ENCODE measurements at regions not wholly inside any gene's neighbourhood (a gene's known extent, or its start where the extent isn't known, plus 50 kb on each side); places are given as distances from the start of the nearest gene placed in this dataset.

DNA sequence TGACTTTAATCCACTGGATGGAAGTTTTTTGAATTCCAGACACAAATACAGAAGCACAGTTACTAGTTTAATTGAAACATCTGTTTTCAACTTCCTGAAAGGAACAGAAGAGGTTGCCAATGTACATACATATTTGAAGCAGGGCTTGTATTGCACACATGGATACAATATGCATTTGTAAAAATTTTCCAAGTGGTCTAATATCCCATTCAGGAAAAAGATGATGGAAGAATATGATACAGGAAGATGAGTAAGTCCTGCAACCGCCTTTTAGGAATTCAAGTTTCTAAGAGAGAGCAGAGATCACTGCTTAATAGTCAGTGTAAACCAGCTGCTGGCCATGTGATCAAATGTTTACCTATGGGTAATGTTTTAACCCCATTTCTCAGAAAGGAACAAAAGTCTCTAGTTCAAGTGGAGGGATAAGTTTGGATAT is 265.4 kb downstream of the TRIB2 start:
- H3K4me1 ChIP-seq (ENCODE audit: insufficient read depth, low read length) = peaks cover 2% of the 10 kb centered on the region
- no peak overlapping the region for H3K27ac ChIP-seq (ENCODE audit: low read length)
- H3K4me3 ChIP-seq (ENCODE audit: low read depth in 1 of 2, low read length in 2 of 2) = no peak overlapping the region
- no peaks in the 10 kb centered on the region for H3K79me2 ChIP-seq (ENCODE audit: insufficient read depth, low read length)
- no peak overlapping the region for H3K4me2 ChIP-seq (ENCODE audit: insufficient read depth, low read length)
- DNase-seq (no peak), ATAC-seq (ENCODE audit: insufficient read depth, low read depth) (no peak)
- no peaks in the 10 kb centered on the region for H4K20me1 ChIP-seq (ENCODE audit: insufficient read depth, low read length)
- TF ChIP-seq CTCF (IDR thresholded peaks at IDR 0.05; ENCODE audit: borderline replicate concordance, extremely low read depth, low read length, poor library complexity, severe bottlenecking) (no peak), EZH2 (IDR thresholded peaks at IDR 0.05; ENCODE audit: borderline replicate concordance, low read depth, low read length, severe bottlenecking) (no peak)
- no peaks in the 10 kb centered on the region for H3K9me3 ChIP-seq (ENCODE audit: insufficient read depth, low read length, severe bottlenecking)
- H3K27me3 ChIP-seq (ENCODE audit: insufficient read depth, low read length, poor library complexity) = no peaks in the 10 kb centered on the region
- H3K36me3 ChIP-seq (ENCODE audit: insufficient read depth, low read length) = no peaks in the 10 kb centered on the region
- no peak overlapping the region for H2AFZ ChIP-seq (ENCODE audit: low read depth, low read length)
- no peak overlapping the region for H3K9ac ChIP-seq (ENCODE audit: low read depth, low read length)

GRCh38 chr2:12987246-12987645 is 270.5 kb downstream of the TRIB2 start:
- H3K9me3 ChIP-seq (ENCODE audit: insufficient read depth, low read length, severe bottlenecking) = peaks cover 3% of the 10 kb centered on the region
- H3K4me3 ChIP-seq (ENCODE audit: low read depth in 1 of 2, low read length in 2 of 2) = no peak overlapping the region
- no peak overlapping the region for H3K27ac ChIP-seq (ENCODE audit: low read length)
- H3K36me3 ChIP-seq (ENCODE audit: insufficient read depth, low read length) = no peaks in the 10 kb centered on the region
- peaks cover 9% of the 10 kb centered on the region for H3K4me1 ChIP-seq (ENCODE audit: insufficient read depth, low read length)
- no peak for TF ChIP-seq EZH2 (IDR thresholded peaks at IDR 0.05; ENCODE audit: borderline replicate concordance, low read depth, low read length, severe bottlenecking)
- no peak for TF ChIP-seq CTCF (IDR thresholded peaks at IDR 0.05; ENCODE audit: borderline replicate concordance, extremely low read depth, low read length, poor library complexity, severe bottlenecking)
- ATAC-seq (ENCODE audit: insufficient read depth, low read depth) (peak; percentile 60), DNase-seq (no peak)
- H3K9ac ChIP-seq (ENCODE audit: low read depth, low read length) = no peak overlapping the region
- H3K79me2 ChIP-seq (ENCODE audit: insufficient read depth, low read length) = no peaks in the 10 kb centered on the region
- no peak overlapping the region for H3K4me2 ChIP-seq (ENCODE audit: insufficient read depth, low read length)
- no peak overlapping the region for H2AFZ ChIP-seq (ENCODE audit: low read depth, low read length)
- no peaks in the 10 kb centered on the region for H4K20me1 ChIP-seq (ENCODE audit: insufficient read depth, low read length)
- H3K27me3 ChIP-seq (ENCODE audit: insufficient read depth, low read length, poor library complexity) = no peaks in the 10 kb centered on the region

GRCh38 chr2:12988279-12988678 is 271.5 kb downstream of the TRIB2 start:
- no peaks in the 10 kb centered on the region for H3K27me3 ChIP-seq (ENCODE audit: insufficient read depth, low read length, poor library complexity)
- TF ChIP-seq CTCF (IDR thresholded peaks at IDR 0.05; ENCODE audit: borderline replicate concordance, extremely low read depth, low read length, poor library complexity, severe bottlenecking) (no peak), EZH2 (IDR thresholded peaks at IDR 0.05; ENCODE audit: borderline replicate concordance, low read depth, low read length, severe bottlenecking) (no peak)
- DNase-seq = no peak
- H3K4me2 ChIP-seq (ENCODE audit: insufficient read depth, low read length) = no peak overlapping the region
- H4K20me1 ChIP-seq (ENCODE audit: insufficient read depth, low read length) = no peaks in the 10 kb centered on the region
- H2AFZ ChIP-seq (ENCODE audit: low read depth, low read length) = no peak overlapping the region
- H3K79me2 ChIP-seq (ENCODE audit: insufficient read depth, low read length) = no peaks in the 10 kb centered on the region
- H3K4me3 ChIP-seq (ENCODE audit: low read depth in 1 of 2, low read length in 2 of 2) = no peak overlapping the region
- no peak overlapping the region for H3K9ac ChIP-seq (ENCODE audit: low read depth, low read length)
- no peaks in the 10 kb centered on the region for H3K36me3 ChIP-seq (ENCODE audit: insufficient read depth, low read length)
- peaks cover 3% of the 10 kb centered on the region for H3K9me3 ChIP-seq (ENCODE audit: insufficient read depth, low read length, severe bottlenecking)
- H3K4me1 ChIP-seq (ENCODE audit: insufficient read depth, low read length) = peaks cover 9% of the 10 kb centered on the region
- no peak for ATAC-seq (ENCODE audit: insufficient read depth, low read depth)
- H3K27ac ChIP-seq (ENCODE audit: low read length) = no peak overlapping the region

- no peak for ATAC-seq (ENCODE audit: insufficient read depth, low read depth)
- TF ChIP-seq EZH2 (IDR thresholded peaks at IDR 0.05; ENCODE audit: borderline replicate concordance, low read depth, low read length, severe bottlenecking) (no peak), CTCF (IDR thresholded peaks at IDR 0.05; ENCODE audit: borderline replicate concordance, extremely low read depth, low read length, poor library complexity, severe bottlenecking) (peak; percentile 4)
Measured at GRCh38 chr2:12990523-12990922, 273.8 kb downstream of the TRIB2 start.

More at GRCh38 chr2:12990523-12990922, 273.8 kb downstream of the TRIB2 start:
- Histone ChIP-seq H3K4me2 (ENCODE audit: insufficient read depth, low read length) (no peak overlapping the region), H3K9ac (ENCODE audit: low read depth, low read length) (no peak overlapping the region), H3K9me3 (ENCODE audit: insufficient read depth, low read length, severe bottlenecking) (peaks cover 3% of the 10 kb centered on the region), H4K20me1 (ENCODE audit: insufficient read depth, low read length) (no peaks in the 10 kb centered on the region), H3K27ac (ENCODE audit: low read length) (no peak overlapping the region), H3K27me3 (ENCODE audit: insufficient read depth, low read length, poor library complexity) (no peaks in the 10 kb centered on the region), H3K4me1 (ENCODE audit: insufficient read depth, low read length) (peaks cover 9% of the 10 kb centered on the region), H3K36me3 (ENCODE audit: insufficient read depth, low read length) (no peaks in the 10 kb centered on the region), H3K79me2 (ENCODE audit: insufficient read depth, low read length) (no peaks in the 10 kb centered on the region), H3K4me3 (ENCODE audit: low read depth in 1 of 2, low read length in 2 of 2) (no peak overlapping the region), H2AFZ (ENCODE audit: low read depth, low read length) (no peak overlapping the region)
- DNase-seq = no peak
